GM21367 (cell line): ENCODE measurements at regions not wholly inside any gene's neighbourhood (a gene's known extent, or its start where the extent isn't known, plus 50 kb on each side); places are given as distances from the start of the nearest gene placed in this dataset.
"Not testable (repeated sequence)": the region's sequence is repeated elsewhere in the genome, so short reads cannot be mapped to it uniquely, and the experiment has no call there.

Source experiments
- ATAC-seq: cut with Tn5 transposase; IDR thresholded peaks from one replicate; pipeline ENCODE4 v1.9.1; 2021; ENCODE audit not compliant: unreplicated experiment

DNA sequence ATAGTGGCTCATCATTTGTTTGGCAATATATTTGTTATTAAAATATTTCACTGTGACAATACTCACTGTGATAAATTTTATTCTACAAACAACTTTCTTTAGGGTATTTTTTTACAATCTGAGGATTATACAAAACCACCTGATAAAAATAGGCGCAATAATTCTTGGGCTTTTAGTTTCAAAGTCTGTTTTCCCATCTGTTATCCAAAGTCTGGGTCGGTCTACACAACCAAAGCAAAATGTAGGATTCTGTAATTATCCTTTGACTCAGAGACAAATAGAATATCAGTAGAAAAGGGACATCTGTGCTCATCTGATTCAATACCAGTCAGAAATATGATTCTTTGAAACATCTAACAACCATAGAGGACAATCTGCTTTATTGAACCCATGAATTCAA, 271.8 kb upstream of the AMIGO2 start:
- ATAC-seq: no peak

DNA sequence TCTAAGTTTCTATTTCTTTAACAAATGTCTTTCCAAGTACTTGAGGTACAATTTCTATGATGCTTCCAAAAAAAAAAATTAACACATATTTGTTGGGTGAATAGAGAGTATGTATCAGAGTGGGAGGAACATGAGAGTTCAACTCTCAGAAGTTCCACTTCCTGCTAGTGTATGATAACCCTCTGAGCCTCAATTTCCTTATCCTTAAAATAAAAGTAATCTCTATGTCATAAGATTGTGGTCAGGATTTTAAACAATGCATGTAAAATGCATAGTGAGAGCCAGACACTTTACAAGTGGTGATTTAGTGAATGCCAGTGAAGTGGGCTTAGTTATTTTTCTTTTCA, 270.3 kb upstream of the AMIGO2 start:
- no peak for ATAC-seq

DNA sequence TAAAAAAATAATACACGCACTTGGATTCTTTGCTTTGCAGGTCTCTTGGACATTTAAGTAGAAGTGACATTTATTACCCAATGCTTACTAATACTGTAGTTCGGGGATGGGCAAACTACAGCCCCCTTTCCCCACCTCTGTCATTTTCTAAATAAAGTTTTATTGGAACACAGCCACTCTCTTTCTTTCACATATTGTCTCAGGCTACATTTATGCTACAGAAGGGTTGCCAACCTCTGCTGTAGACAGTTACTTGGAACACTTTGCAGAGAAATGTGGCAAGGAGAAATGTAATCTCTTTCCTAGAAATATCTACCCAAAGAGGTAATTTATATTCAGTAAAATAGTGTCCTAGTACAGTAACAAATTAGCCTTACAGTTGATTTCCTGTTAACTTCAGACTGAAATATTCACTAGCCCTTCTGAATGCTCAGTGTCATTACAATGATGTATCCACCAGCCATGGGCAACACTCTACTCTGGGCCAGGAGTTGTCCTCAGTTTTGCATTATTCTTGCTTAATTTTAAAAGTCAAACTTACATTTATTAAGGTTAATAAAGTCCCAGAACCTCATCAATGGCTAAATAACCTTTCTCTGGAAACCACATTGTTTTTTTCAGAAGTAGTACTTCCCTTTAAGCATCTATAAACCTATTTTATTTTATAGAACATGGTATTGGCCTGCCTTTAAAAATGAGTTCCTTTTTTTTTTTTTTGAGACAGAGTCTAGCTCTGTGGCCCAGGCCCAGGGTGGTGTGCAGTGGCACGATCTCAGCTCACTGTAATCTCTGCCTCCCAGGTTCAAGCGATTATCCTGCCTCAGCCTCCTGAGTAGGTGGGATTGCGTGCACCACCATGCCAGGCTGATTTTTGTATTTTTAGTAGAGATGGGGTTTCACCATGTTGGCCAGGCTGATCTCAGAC, 269.6 kb upstream of the AMIGO2 start:
- no peak for ATAC-seq

DNA sequence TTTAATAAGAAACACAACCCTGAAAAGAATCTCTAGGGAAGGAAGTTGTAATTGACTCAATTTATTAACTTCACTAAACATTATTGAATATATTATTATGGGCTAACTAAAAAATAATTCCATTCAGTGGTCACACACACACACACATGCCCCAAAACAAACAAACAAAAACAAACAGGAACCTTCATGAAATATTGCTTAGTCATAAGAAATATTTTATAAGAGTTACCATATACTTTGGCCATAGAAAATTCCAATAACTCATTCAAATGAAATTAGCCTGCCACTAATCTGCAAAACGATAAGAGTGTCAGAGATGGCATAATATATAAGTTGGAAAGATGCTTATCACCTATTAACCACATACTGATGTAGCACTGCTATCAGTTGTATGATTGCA, 268.4 kb upstream of the AMIGO2 start:
- no peak for ATAC-seq

DNA sequence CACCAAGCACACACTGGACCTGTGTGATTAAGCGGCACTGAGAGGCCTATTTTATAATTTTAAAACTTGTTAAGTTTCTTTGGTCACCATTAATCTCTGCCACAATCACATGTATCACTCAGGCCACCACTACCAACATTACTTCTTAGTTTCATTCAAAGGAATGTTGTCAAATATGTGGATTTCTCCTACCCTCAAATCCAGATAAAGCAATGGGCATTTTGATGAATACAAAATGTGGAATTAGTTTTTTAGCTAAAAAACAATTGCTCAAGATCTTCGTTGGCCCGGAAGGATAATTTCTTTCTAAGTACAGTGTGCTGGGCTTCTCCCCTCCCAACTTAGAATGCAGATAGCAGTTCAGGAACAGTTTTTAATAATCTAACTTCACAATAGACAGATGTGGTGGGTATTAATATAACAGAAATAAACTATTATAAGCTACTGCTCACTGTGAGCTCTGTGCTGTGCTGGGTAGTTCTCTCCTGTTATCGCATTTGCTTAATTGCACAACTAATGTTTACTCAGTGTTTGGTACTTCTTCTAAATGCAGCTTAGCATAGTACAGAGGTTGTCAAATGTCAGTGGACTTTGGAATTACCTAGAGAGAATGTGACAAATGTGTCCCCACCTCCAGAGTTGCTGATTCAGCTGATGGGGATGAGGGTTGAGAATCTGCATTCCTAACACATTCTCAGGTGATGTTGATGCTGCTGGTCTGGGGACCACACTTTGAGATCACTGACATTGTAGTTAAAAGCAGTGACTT, 266.7 kb upstream of the AMIGO2 start:
- ATAC-seq: no peak

DNA sequence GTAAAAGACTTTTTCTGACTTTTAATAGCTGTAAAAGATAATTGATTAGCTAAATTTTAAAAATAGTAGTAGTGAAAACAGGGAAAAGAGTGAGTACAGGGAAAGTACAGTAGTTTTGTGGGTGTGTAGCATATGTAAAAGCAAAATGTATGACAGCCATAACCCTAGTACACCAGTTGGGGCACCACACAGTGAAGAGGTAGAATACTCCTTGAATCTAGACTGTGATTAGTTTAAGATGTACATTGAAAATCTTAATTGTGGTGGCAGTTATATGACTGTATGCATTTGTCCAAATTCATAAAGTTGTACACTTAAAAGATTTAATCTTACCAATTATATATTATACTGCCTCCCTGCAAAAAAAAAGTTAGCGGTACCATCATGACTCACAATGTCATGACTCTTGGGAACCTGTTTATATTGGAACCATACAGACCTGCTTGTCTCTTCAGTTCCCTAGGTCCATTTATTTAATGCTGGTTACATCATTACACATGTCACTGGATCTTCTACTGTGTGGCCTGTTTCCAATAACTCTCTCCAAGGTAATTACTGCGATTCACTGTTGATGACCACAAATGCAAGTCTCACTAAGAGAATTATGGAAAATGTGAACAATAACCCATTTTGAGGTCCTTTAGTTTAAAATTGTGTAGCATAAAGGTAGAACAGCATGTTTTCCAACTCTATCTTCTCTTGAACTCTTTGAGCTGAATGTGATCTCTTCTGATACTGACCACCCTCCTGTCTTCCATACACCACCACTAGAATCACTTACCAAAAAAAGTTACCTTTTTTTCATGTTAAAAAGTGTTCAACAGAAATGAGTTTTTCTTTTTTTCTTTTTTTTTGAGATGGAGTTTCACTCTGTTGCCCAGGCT, 264.2 kb upstream of the AMIGO2 start:
- no peak for ATAC-seq

DNA sequence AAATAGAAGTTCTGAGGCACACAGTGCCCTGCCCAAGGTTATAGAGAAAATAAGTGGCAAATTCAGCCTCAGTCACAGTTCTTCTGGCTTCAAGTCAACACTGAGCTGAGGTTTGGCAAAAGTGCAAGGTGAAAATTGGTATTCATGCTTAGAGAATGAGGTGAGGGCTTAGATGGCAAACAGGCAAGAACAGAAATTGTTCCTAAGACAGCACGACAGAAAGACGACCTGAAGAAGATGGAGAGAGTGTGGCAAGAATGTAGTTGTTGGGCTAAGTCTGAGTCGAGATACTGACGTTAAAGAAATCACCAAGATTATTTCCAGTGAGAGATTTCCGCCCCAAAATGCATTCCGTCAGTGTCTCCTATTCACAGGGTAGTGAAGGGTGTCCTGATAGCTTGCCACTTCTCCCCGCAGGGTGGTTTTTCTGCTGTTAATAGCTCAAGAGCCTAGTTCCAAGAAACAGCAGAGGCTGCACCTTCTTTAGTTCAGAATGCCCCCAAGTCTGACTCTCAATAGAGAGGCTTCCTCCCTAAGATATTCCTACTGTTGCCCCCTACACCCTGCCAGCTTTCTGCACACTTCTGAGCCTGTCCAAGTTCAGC, 260.8 kb upstream of the AMIGO2 start:
- no peak for ATAC-seq

DNA sequence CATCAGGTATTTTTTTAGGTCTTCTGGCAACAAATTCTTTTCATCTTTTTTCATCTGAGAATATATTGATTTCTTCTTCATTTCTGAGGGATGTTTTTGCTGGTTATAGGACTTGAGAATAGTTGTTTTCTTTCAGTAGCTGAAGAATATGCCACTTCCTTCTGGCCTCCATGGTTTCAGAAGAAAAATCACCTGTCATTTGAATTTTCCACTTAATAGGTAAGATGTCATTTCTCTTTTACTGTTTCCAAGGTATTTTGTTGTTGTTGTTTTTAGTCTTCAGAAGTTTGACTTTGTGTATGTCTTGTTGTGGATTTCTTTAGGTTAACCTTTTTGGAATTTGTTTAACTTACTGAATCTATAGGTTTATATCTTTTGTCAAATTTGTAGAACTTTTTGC, 257.8 kb upstream of the AMIGO2 start:
- ATAC-seq: no peak

DNA sequence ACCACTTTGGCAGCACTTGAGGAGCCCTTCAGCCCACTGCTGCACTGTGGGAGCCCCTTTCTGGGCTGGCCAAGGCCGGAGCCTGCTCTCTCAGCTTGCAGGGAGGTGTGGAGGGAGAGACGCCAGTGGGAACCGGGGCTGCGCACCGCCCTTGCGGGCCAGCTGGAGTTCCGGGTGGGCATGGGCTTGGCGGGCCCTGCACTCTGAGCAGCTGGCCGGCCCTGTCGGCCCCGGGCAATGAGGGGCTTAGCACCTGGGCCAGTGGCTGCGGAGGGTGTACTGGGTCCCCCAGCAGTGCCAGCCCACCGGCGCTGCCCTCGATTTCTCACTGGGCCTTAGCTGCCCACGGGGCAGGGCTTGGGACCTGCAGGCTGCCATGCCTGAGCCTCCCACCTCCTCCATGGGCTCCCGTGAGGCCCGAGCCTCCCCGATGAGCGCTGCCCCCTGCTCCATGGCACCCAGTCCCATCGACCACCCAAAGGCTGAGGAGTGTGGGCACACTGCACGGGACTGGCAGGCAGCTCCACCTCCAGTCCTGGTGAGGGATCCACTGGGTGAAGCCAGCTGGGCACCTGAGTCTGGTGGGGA, 253.6 kb upstream of the AMIGO2 start:
- ATAC-seq: not testable (repeated sequence)

DNA sequence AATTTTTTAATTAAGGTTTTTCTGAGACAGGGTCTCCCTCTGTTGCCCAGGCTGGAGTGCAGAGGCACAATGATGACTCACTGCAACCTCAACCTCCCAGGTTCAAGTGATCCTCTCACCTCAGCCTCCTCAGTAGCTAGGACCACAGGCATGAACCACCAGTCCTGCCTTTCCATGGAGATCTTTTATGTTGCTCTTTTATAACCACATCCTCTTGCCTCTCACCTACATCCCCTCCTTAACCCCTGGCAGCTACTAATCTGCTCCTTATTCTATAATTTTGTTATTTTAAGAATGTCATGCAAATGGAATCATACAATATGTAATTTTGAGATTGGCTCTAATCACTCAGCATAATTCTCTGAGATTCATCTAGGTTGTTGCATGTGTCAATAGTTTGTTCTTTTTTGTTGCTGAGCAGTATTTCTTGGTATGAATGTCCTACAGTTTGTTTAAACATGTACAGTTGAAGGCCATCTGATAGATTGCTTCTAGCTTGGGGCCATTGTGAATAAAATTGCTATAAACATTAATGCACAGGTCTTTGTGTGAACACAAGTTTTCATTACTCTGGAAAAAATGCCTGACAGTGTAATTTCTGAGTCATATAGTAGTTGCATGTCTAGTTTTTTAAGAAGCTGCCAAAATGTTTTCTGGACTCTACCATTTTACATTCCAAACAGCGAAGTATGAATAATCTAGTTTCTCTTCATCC, 249.2 kb upstream of the AMIGO2 start:
- no peak for ATAC-seq

DNA sequence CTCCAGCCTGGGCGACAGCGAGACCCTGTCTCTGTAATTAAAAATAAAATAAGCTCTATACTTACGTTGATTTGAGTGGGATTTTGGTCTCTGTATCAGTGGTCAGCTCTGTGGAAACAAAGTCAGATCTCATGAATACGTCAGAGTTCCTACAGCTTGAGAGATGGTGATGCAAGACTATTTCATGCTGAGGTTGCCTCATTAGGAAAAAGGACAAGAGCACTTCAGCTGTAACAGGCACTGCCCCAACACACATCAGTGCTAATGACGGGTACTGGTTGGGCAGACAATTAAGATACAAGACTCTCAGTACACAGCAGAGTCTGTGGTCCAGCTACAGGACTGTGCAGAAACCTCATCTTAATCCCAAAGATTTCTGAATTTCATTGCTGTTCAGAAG, 246.4 kb upstream of the AMIGO2 start:
- ATAC-seq: no peak

DNA sequence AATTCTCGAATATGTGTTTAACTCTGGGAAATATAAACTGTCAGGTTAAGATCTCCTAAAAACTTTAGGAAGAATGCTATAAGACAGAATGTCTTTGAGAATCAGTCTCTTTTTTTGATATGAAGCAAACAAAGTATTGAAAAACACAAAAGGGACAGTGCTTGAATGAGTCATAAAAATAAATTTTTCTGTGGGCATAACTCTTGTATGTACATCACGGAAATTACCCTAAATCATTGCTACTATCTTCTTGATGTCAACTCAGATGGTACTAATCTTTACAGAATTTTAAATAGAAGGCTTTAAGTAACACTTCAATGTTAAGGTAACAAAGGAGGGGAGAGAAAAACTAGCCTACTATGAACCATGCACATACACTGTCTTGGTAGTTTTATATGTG, 244.0 kb upstream of the AMIGO2 start:
- no peak for ATAC-seq

DNA sequence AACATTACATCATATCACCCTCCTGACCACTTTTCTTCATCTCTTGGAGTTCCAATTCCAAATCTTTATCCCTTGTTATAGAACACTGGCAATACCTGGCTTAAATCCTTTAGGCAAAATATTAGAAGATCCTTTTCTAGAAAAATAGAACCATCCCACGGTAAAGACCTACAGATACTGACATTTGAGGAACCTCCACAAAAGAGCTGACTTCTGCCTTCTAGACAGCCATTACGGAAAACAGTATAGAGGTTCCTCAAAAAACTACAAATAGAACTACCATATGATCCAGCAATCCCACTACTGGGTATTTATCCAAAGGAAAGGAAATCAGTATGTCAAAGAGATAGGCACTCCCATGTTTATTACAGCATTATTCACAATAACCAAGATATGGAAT, 241.7 kb upstream of the AMIGO2 start:
- no peak for ATAC-seq

DNA sequence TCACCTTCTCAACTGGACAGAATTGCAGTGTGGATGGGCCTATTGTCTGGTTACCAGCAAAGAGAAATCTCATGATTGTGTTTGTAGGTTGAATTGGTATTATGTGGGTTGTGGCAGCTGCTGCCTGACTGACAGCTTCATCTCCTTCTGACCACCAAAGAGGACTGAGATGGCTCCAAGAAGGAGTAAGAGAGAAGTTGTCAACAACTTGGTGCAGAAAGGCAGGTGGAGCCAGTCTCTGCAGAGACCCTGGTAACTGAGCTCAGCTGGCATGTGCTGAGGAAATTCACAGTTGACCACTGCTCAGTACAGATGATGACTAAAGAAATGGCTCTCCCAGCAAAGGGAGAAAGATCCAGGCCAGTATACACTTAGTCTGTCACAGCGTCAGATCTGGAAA, 240.0 kb upstream of the AMIGO2 start:
- ATAC-seq: no peak

DNA sequence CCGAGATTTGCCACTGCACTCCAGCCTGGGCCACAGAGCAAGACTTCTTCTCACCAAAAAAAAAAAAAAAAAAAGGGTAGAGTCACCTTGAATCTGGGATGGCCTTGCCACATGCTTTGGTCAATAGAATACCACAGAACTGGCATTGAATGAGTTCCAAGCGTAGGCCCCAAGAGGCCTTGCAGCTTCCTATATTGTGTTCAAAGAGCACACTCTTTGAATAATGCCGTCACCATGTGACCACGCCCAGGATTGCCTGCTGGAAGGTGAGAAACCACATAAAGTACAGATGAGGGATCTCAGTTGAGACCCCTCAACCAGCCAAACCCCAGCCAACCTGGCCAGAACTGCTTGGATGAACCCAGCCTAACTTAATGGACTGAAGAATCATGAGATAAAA, 239.2 kb upstream of the AMIGO2 start:
- ATAC-seq: no peak

DNA sequence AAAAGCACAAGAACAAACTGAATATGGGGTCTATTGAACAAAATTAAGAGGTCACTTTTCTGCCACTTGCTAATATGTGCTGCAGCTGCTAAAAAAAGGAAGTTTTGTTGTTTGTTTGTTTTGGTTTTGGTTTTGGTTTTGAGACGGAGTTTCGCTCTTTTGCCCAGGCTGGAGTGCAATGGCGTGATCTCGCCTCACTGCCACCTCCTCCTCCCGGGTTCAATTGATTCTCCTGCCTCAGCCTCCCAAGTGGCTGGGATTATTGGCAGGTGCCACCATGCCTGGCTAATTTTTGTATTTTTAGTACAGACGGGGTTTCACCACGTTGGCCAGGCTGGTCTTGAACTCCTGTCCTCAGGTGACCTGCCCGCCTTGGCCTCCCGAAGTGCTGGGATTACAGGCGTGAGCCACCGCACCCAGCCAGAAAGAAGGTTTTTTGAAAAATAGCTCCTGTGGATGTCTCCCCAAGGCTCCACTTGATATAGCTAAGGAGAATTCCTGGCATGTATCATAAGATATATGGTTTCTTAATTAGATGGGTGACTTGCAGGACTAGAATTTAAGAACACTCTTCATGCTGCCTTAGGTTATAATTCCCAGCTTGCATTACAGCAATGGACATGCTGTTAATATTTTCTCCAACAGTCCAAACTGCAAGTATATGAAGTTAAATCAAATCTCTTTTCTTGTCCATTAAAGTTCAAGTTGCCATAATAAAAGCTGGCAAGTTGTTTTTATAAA, 237.6 kb upstream of the AMIGO2 start:
- peak; percentile 45 for ATAC-seq

DNA sequence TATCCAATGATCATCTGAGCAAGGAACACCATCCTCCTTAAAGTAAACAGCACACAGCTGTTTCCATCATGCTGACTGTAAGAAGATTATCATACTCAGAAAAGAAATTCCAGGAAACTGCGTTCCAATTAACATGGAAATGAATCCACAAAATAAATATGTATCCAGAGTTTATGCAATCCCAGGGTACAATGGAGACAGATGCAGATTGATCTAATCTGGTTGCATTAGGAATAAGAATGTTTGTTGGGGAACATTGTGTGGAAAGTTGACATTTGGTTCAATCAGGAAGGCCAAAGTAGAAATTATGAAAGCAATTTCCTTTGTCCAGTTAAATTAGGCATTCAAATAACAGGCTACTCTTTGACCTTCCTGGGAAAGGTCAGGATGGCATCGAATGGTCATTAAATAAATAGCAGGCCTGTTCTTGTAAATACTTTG, 236.9 kb upstream of the AMIGO2 start:
- no peak for ATAC-seq

DNA sequence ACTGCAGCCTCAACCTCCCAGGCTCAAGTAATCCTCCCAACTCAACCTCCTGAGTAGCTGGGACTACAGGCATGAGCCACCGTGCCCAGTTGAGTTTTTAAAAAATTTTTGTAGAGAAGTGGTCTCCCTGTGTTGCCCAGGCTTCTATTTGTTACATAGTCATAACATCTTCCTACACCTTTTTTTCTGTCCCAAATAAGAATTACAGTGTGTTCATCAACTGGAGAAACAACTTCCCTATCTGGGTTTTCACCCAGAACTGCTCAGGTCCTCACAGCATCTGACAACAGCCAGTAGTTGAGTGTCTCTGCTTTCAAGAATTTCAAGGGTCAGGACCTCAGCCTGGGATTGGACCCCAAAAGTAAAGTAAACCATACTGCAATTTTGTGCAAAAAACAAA, 235.2 kb upstream of the AMIGO2 start:
- no peak for ATAC-seq

DNA sequence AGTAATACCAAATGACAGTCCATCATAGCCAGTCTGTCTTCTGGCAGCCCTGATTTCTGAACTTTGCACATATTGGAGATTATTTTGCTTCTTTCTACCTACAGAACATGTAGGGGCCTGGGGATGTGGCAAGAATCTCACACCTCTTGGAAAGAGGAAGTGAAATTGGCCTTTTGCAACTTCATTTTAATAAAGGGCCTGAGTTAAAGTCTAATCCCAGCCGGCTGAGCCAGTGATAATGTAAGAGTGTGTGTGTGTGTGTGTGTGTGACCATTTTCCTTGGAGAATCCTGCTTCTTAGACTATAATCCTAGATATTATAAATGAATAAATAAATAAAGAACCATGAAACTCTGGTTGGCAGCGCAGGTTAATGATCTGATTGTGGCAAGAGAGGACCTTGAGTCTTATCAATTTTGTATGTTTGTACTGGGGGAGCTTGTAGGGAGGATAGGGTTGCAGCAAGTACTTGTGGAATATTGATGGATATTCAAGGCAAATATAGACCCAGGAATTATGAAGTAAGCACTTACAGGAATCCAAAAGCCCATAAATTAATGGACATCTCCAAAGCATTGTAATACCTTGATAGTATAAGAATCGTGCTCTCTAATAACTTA, 233.2 kb upstream of the AMIGO2 start:
- ATAC-seq: peak; percentile 83
